ENCODE measurements at regions not wholly inside any gene's neighbourhood (a gene's known extent, or its start where the extent isn't known, plus 50 kb on each side); places are given as distances from the start of the nearest gene placed in this dataset.

DNA sequence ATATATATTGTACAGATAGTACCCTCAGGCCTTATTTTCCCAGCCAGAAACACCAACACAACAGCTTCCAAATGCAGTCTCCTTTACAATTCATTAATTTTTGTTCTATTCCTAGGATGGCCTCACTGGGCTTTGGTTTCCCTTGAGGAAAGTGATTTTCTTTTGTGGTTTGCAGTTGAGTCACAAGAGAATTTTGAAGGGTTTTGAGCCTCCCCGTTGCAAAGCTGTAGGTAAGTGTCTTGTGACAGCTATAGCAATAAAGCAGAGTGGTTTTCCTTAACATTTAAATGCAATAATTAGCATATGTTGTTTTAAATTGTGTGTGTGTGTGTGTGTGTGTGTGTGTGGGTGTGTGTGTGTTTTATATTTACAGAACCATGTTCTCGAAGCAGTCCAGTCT, 54.1 kb upstream of the WDR17 start:
- H3K9ac ChIP-seq (ENCODE audit: low read depth, low read length): no peak overlapping the region
- H3K4me1 ChIP-seq (ENCODE audit: control insufficient read depth, insufficient read depth, low read length): no peaks in the 10 kb centered on the region
- no peaks in the 10 kb centered on the region for H3K36me3 ChIP-seq (ENCODE audit: control insufficient read depth, insufficient read depth, low read length)
- no peak overlapping the region for H3K27ac ChIP-seq (ENCODE audit: low read depth, low read length)
- no peaks in the 10 kb centered on the region for H3K27me3 ChIP-seq (ENCODE audit: control insufficient read depth, insufficient read depth, low read length)
- no peak overlapping the region for H3K4me3 ChIP-seq (ENCODE audit: low read depth, low read length)
- H3K9me3 ChIP-seq (ENCODE audit: control insufficient read depth, insufficient read depth, low read length): no peaks in the 10 kb centered on the region

DNA sequence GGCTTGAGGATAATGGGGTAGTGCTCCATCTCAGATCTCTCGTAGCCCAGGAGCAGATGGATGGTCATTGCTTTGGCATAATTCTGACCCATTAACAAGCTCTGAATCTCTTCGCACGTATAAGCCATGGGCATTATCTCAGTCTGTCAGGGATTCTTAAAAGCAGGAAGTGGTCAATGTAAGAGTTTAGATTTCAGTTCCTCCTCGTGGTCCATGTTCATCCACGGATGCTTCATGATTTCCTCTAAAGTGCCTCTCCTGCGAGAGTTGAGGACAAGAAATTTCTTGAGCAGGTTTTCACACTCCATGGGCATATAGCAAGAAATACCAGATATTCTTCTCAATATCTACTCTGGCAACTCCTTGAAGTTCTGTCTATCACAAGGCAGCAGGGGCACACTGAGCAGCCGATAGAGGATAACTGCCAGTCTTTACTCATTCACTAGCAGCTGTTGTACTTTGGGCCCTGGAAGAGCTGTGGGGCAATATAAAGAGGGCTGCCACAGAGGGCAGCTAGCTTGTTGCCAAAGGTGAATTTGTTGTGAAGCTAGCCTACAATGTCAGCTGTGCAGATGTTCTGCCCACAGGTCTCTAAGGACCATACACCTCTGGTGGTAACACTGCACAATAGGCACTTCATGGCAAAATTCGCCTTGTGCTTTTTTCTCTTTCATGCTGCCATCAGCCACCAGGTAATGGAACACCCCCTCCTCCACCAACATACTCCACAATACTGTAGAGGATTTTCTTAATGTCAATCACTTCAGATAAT, 52.0 kb upstream of the WDR17 start:
- no peaks in the 10 kb centered on the region for H3K27me3 ChIP-seq (ENCODE audit: control insufficient read depth, insufficient read depth, low read length)
- H3K9ac ChIP-seq (ENCODE audit: low read depth, low read length): no peak overlapping the region
- H3K9me3 ChIP-seq (ENCODE audit: control insufficient read depth, insufficient read depth, low read length): no peaks in the 10 kb centered on the region
- H3K36me3 ChIP-seq (ENCODE audit: control insufficient read depth, insufficient read depth, low read length): no peaks in the 10 kb centered on the region
- H3K27ac ChIP-seq (ENCODE audit: low read depth, low read length): no peak overlapping the region
- H3K4me1 ChIP-seq (ENCODE audit: control insufficient read depth, insufficient read depth, low read length): no peaks in the 10 kb centered on the region
- no peak overlapping the region for H3K4me3 ChIP-seq (ENCODE audit: low read depth, low read length)

GRCh38 chr4:176014583-176015108, 51.0 kb upstream of the WDR17 start:
- H3K4me3 ChIP-seq (ENCODE audit: low read depth, low read length): no peak overlapping the region
- no peaks in the 10 kb centered on the region for H3K4me1 ChIP-seq (ENCODE audit: control insufficient read depth, insufficient read depth, low read length)
- no peak overlapping the region for H3K27ac ChIP-seq (ENCODE audit: low read depth, low read length)
- no peaks in the 10 kb centered on the region for H3K36me3 ChIP-seq (ENCODE audit: control insufficient read depth, insufficient read depth, low read length)
- no peaks in the 10 kb centered on the region for H3K27me3 ChIP-seq (ENCODE audit: control insufficient read depth, insufficient read depth, low read length)
- no peaks in the 10 kb centered on the region for H3K9me3 ChIP-seq (ENCODE audit: control insufficient read depth, insufficient read depth, low read length)
- H3K9ac ChIP-seq (ENCODE audit: low read depth, low read length): no peak overlapping the region
